SK-N-SH treated with all-trans-retinoic acid at 6 μM for 48 hours (cell line): ENCODE measurements at regions not wholly inside any gene's neighbourhood (a gene's known extent, or its start where the extent isn't known, plus 50 kb on each side); places are given as distances from the start of the nearest gene placed in this dataset.

ENCODE experiments used
- ATAC-seq: fragments of 200-7000 bp; cut with Tn5 transposase; 3 replicates; pipeline ENCODE4 v1.9.1; 2020; ENCODE audit warnings: mild to moderate bottlenecking, moderate library complexity
- ARNTL ChIP-seq: fragments of 450-650 bp; formaldehyde crosslinking; IDR thresholded peaks from 2 replicates; pipeline ENCODE4 v1.5.0; 2020; ENCODE audit warnings: low read depth, mild to moderate bottlenecking, moderate library complexity, borderline replicate concordance
- BACH2 ChIP-seq: fragments of 250-450 bp; sonication (Bioruptor Pico); IDR thresholded peaks from 2 replicates; pipeline ENCODE4 v1.9.0; 2021; ENCODE audit warnings: mild to moderate bottlenecking, borderline replicate concordance
- CSDC2 ChIP-seq: fragments of 250-450 bp; sonication (Bioruptor Pico); IDR thresholded peaks from 2 replicates; pipeline ENCODE4 v1.5.0; 2020; ENCODE audit warnings: mild to moderate bottlenecking, moderate library complexity
- GLIS3 ChIP-seq: fragments of 250-450 bp; sonication (Bioruptor Pico); IDR thresholded peaks from 2 replicates; pipeline ENCODE4 v1.5.0; 2020; ENCODE audit warnings: mild to moderate bottlenecking, moderate library complexity
- ISL1 ChIP-seq: fragments of 250-450 bp; sonication (Bioruptor Pico); IDR thresholded peaks from 2 replicates; pipeline ENCODE4 v2.1.2; 2022; ENCODE audit warnings: mild to moderate bottlenecking, moderate library complexity
- OSR1 ChIP-seq: fragments of 250-450 bp; sonication (Bioruptor Pico); IDR thresholded peaks from 2 replicates; pipeline ENCODE4 v1.8.0; 2022; ENCODE audit warnings: moderate library complexity, mild to moderate bottlenecking, inconsistent platforms
- PPARA ChIP-seq: fragments of 250-450 bp; sonication (Bioruptor Pico); IDR thresholded peaks from 2 replicates; pipeline ENCODE4 v1.5.0; 2020; ENCODE audit warnings: mild to moderate bottlenecking, borderline replicate concordance
- RARB ChIP-seq: fragments of 250-450 bp; sonication (Bioruptor Pico); IDR thresholded peaks from 2 replicates; pipeline ENCODE4 v1.8.0; 2021; ENCODE audit warnings: mild to moderate bottlenecking, moderate library complexity
- SNAI2 ChIP-seq: fragments of 250-450 bp; sonication (Bioruptor Pico); IDR thresholded peaks from 2 replicates; pipeline ENCODE4 v1.5.0; 2020; ENCODE audit warnings: mild to moderate bottlenecking, moderate library complexity
- TCF4 ChIP-seq: fragments of 250-450 bp; sonication (Bioruptor Pico); IDR thresholded peaks from 2 replicates; pipeline ENCODE4 v1.8.0; 2021; ENCODE audit warnings: mild to moderate bottlenecking, moderate library complexity, borderline replicate concordance
- TOX ChIP-seq: fragments of 250-450 bp; sonication (Bioruptor Pico); IDR thresholded peaks from 2 replicates; pipeline ENCODE4 v1.8.0; 2021; ENCODE audit warnings: mild to moderate bottlenecking, moderate library complexity, borderline replicate concordance
- ZFP3 ChIP-seq: fragments of 250-450 bp; sonication (Bioruptor Pico); IDR thresholded peaks from 2 replicates; pipeline ENCODE4 v1.5.0; 2020; ENCODE audit warnings: mild to moderate bottlenecking, moderate library complexity
- ZFP30 ChIP-seq: fragments of 450-650 bp; formaldehyde crosslinking; IDR thresholded peaks from 2 replicates; pipeline ENCODE4 v1.5.0; 2022; ENCODE audit warnings: mild to moderate bottlenecking, moderate library complexity
- ZNF565 ChIP-seq: fragments of 450-650 bp; formaldehyde crosslinking; conservative IDR thresholded peaks from 2 replicates; pipeline ENCODE4 v1.5.0; 2020; ENCODE audit warnings: low read depth, mild to moderate bottlenecking, moderate library complexity
- ZNF70 ChIP-seq: fragments of 450-650 bp; formaldehyde crosslinking; IDR thresholded peaks from 2 replicates; pipeline ENCODE4 v1.5.0; 2020; ENCODE audit warnings: mild to moderate bottlenecking, moderate library complexity
- ZNF8 ChIP-seq: fragments of 450-650 bp; formaldehyde crosslinking; IDR thresholded peaks from 2 replicates; pipeline ENCODE4 v1.5.0; 2020; ENCODE audit warnings: mild to moderate bottlenecking, moderate library complexity
- TF ChIP-seq, protein P1 (sequence below): fragments of 250-450 bp; sonication (Bioruptor Pico); IDR thresholded peaks from 2 replicates; pipeline ENCODE4 v1.5.1; 2021; ENCODE audit warnings: mild to moderate bottlenecking, moderate library complexity
- TF ChIP-seq, protein P2 (sequence below): fragments of 250-450 bp; sonication (Bioruptor Pico); IDR thresholded peaks from 2 replicates; pipeline ENCODE4 v1.8.0; 2021; ENCODE audit warnings: low read depth, mild to moderate bottlenecking, moderate library complexity, borderline replicate concordance
- TF ChIP-seq, protein P3 (sequence below): fragments of 250-450 bp; sonication (Bioruptor Pico); IDR thresholded peaks from 2 replicates; pipeline ENCODE4 v1.5.1; 2020; ENCODE audit warnings: low read depth, mild to moderate bottlenecking, moderate library complexity
- TF ChIP-seq, protein P4 (sequence below): fragments of 250-450 bp; sonication (Bioruptor Pico); IDR thresholded peaks from 2 replicates; pipeline ENCODE4 v1.5.0; 2020; ENCODE audit warnings: mild to moderate bottlenecking, moderate library complexity
- TF ChIP-seq, protein P5 (sequence below): fragments of 250-450 bp; sonication (Bioruptor Pico); IDR thresholded peaks from 2 replicates; pipeline ENCODE4 v1.8.0; 2020; ENCODE audit warnings: mild to moderate bottlenecking, moderate library complexity, borderline replicate concordance

DNA sequence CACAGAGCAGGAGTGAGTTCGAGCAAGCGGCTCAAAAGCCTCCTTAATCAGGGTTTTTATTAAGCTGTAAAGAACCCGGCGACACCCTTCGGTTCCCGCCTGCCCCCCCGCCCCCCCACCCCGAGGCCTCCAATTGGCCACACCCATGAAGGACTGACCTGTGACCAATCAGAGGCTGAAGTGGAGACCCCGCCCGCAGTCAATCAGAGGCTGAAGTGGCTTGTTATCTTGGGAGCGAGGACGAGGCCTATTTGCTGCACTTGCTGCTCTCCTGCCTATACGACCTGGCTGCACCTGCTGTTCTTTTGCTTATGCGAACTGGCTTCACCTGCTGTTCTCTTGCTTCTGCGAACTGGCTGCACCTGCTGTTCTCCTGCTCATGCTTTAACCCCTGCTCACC is 844.9 kb downstream of the OLFM4 start:
- TF ChIP-seq ZFP30 (CRISPR knock-in tag) (no peak), TCF4 (CRISPR knock-in tag) (no peak), ZFP3 (CRISPR knock-in tag) (no peak), ZNF70 (CRISPR knock-in tag) (no peak), GLIS3 (CRISPR knock-in tag) (no peak), PPARA (no peak), OSR1 (CRISPR knock-in tag) (no peak), ARNTL (no peak), TOX (no peak), ISL1 (CRISPR knock-in tag) (no peak), CSDC2 (CRISPR knock-in tag) (no peak), ZNF8 (CRISPR knock-in tag) (no peak), RARB (no peak), SNAI2 (CRISPR knock-in tag) (no peak)
- TF ChIP-seq, protein P1, sequence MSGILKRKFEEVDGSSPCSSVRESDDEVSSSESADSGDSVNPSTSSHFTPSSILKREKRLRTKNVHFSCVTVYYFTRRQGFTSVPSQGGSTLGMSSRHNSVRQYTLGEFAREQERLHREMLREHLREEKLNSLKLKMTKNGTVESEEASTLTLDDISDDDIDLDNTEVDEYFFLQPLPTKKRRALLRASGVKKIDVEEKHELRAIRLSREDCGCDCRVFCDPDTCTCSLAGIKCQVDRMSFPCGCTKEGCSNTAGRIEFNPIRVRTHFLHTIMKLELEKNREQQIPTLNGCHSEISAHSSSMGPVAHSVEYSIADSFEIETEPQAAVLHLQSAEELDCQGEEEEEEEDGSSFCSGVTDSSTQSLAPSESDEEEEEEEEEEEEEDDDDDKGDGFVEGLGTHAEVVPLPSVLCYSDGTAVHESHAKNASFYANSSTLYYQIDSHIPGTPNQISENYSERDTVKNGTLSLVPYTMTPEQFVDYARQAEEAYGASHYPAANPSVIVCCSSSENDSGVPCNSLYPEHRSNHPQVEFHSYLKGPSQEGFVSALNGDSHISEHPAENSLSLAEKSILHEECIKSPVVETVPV: no peak
- TF ChIP-seq, protein P2, sequence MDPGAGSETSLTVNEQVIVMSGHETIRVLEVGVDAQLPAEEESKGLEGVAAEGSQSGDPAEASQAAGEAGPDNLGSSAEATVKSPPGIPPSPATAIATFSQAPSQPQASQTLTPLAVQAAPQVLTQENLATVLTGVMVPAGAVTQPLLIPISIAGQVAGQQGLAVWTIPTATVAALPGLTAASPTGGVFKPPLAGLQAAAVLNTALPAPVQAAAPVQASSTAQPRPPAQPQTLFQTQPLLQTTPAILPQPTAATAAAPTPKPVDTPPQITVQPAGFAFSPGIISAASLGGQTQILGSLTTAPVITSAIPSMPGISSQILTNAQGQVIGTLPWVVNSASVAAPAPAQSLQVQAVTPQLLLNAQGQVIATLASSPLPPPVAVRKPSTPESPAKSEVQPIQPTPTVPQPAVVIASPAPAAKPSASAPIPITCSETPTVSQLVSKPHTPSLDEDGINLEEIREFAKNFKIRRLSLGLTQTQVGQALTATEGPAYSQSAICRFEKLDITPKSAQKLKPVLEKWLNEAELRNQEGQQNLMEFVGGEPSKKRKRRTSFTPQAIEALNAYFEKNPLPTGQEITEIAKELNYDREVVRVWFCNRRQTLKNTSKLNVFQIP (CRISPR knock-in tag): no peak
- TF ChIP-seq, protein P3, sequence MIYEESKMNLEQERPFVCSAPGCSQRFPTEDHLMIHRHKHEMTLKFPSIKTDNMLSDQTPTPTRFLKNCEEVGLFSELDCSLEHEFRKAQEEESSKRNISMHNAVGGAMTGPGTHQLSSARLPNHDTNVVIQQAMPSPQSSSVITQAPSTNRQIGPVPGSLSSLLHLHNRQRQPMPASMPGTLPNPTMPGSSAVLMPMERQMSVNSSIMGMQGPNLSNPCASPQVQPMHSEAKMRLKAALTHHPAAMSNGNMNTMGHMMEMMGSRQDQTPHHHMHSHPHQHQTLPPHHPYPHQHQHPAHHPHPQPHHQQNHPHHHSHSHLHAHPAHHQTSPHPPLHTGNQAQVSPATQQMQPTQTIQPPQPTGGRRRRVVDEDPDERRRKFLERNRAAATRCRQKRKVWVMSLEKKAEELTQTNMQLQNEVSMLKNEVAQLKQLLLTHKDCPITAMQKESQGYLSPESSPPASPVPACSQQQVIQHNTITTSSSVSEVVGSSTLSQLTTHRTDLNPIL (CRISPR knock-in tag): no peak
- TF ChIP-seq, protein P4, sequence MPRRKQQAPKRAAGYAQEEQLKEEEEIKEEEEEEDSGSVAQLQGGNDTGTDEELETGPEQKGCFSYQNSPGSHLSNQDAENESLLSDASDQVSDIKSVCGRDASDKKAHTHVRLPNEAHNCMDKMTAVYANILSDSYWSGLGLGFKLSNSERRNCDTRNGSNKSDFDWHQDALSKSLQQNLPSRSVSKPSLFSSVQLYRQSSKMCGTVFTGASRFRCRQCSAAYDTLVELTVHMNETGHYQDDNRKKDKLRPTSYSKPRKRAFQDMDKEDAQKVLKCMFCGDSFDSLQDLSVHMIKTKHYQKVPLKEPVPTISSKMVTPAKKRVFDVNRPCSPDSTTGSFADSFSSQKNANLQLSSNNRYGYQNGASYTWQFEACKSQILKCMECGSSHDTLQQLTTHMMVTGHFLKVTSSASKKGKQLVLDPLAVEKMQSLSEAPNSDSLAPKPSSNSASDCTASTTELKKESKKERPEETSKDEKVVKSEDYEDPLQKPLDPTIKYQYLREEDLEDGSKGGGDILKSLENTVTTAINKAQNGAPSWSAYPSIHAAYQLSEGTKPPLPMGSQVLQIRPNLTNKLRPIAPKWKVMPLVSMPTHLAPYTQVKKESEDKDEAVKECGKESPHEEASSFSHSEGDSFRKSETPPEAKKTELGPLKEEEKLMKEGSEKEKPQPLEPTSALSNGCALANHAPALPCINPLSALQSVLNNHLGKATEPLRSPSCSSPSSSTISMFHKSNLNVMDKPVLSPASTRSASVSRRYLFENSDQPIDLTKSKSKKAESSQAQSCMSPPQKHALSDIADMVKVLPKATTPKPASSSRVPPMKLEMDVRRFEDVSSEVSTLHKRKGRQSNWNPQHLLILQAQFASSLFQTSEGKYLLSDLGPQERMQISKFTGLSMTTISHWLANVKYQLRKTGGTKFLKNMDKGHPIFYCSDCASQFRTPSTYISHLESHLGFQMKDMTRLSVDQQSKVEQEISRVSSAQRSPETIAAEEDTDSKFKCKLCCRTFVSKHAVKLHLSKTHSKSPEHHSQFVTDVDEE (CRISPR knock-in tag): no peak
- TF ChIP-seq, protein P5, sequence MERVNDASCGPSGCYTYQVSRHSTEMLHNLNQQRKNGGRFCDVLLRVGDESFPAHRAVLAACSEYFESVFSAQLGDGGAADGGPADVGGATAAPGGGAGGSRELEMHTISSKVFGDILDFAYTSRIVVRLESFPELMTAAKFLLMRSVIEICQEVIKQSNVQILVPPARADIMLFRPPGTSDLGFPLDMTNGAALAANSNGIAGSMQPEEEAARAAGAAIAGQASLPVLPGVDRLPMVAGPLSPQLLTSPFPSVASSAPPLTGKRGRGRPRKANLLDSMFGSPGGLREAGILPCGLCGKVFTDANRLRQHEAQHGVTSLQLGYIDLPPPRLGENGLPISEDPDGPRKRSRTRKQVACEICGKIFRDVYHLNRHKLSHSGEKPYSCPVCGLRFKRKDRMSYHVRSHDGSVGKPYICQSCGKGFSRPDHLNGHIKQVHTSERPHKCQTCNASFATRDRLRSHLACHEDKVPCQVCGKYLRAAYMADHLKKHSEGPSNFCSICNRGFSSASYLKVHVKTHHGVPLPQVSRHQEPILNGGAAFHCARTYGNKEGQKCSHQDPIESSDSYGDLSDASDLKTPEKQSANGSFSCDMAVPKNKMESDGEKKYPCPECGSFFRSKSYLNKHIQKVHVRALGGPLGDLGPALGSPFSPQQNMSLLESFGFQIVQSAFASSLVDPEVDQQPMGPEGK (CRISPR knock-in tag): no peak
- no peak for ATAC-seq

DNA sequence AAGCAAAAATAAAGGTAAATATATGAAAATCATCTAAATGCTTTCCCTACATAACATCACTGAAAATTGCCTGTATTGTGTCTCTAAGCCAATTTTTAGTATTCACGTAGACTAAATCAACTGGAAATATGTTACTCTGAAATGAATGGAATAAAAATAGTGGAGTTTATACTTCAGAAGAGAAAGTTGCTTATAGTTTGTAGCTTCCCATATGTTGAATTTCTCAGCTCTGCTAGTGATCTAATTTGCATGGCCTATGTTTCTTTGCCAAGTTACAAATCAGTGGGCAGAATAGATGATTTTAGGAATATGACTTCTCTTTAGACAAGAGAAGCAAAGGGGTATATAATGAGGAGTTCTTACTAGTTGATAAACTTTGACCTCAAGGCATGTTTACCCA is 850.2 kb downstream of the OLFM4 start:
- no peak for ATAC-seq
- TF ChIP-seq OSR1 (CRISPR knock-in tag): no peak
- no peak for TF ChIP-seq RARB
- TF ChIP-seq, protein P4 (CRISPR knock-in tag): no peak
- no peak for TF ChIP-seq ZNF565 (CRISPR knock-in tag)
- no peak for TF ChIP-seq TCF4 (CRISPR knock-in tag)
- no peak for TF ChIP-seq ZNF8 (CRISPR knock-in tag)
- TF ChIP-seq ARNTL: no peak
- no peak for TF ChIP-seq BACH2 (CRISPR knock-in tag)
- no peak for TF ChIP-seq SNAI2 (CRISPR knock-in tag)
- TF ChIP-seq ZFP3 (CRISPR knock-in tag): no peak
- no peak for TF ChIP-seq PPARA
- TF ChIP-seq, protein P5 (CRISPR knock-in tag): no peak
- TF ChIP-seq TOX: no peak
- TF ChIP-seq GLIS3 (CRISPR knock-in tag): no peak
- no peak for TF ChIP-seq ZNF70 (CRISPR knock-in tag)
- TF ChIP-seq, protein P1: no peak
